ENCODE measurements at regions not wholly inside any gene's neighbourhood (a gene's known extent, or its start where the extent isn't known, plus 50 kb on each side); places are given as distances from the start of the nearest gene placed in this dataset.

DNA sequence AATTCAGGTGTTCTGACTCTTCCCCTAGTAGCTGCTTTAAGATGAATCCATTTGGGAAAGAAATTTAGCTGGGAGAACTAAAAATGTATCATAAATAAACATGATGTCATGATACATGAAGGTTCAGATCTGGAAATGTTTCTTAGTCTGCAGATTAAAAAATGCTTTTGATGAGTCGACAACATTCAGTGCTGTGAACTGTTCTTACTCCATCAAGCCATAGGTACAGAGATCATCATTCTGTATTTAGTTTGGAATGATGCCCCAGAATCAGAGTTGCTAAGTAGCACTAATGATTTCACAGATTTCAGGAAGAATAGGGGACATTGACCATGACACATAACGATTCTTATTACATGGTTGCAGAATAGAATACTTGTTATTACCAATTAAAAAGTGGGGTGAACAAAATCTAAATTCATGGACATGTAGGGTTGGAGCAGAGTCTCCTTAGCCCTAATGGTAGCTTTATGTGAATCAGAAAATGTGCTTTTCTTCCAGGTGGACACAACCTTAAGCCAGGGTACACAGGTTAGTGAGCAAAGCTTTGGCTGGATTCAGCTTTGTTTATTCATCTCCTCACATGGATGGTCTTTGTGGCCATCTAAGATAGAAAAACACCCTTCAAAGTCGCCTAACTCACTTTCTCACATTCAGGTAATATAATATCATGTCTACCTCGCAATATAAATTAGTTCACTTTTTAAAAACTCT is 205.4 kb upstream of the SEL1L start:
- H3K4me1 ChIP-seq (replicated peaks in 1 of 2): no peaks in the 10 kb centered on the region
- H3K27ac ChIP-seq: no peak overlapping the region
- TF ChIP-seq POLR2A (IDR thresholded peaks at IDR 0.05): no peak
- TF ChIP-seq, protein P1, sequence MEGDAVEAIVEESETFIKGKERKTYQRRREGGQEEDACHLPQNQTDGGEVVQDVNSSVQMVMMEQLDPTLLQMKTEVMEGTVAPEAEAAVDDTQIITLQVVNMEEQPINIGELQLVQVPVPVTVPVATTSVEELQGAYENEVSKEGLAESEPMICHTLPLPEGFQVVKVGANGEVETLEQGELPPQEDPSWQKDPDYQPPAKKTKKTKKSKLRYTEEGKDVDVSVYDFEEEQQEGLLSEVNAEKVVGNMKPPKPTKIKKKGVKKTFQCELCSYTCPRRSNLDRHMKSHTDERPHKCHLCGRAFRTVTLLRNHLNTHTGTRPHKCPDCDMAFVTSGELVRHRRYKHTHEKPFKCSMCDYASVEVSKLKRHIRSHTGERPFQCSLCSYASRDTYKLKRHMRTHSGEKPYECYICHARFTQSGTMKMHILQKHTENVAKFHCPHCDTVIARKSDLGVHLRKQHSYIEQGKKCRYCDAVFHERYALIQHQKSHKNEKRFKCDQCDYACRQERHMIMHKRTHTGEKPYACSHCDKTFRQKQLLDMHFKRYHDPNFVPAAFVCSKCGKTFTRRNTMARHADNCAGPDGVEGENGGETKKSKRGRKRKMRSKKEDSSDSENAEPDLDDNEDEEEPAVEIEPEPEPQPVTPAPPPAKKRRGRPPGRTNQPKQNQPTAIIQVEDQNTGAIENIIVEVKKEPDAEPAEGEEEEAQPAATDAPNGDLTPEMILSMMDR (IDR thresholded peaks at IDR 0.05): no peak
- 66 to 81% (median 76%) methylated on average over 4 of the region's 4 CpGs for WGBS, 4 donors
- intact Hi-C loops (cut with DNase I): no loop called here
- no peaks in the 10 kb centered on the region for H3K27me3 ChIP-seq
- no peak for DNase-seq
- H3K36me3 ChIP-seq (replicated peaks in 1 of 2): no peaks in the 10 kb centered on the region
- no peak overlapping the region for H3K4me3 ChIP-seq
- no peaks in the 10 kb centered on the region for H3K9me3 ChIP-seq (replicated peaks in 1 of 3)

- H3K4me1 ChIP-seq (replicated peaks in 1 of 2): no peaks in the 10 kb centered on the region
- intact Hi-C loops (cut with DNase I): no loop called here
Measured at GRCh38 chr14:81743605-81744004, 210.0 kb upstream of the SEL1L start.

DNA sequence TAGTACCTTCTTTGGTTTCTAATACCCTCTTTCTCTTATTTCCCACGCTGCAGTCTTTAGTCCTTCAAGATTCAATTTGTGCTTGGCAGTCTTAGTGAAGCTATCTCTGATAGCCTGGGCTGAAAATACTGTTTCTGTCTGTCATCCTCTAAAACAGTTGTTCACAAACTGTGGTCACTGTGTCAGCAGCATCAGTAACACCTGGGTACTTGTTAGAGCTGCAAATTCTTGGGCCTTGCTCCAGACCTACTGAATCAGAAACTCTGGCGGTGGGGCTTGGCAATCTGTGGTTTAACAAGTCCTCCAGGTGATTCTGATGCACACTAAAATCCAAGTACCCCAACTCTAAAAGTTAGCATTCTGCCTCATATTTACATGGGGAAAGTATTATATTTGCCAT is 217.5 kb upstream of the SEL1L start:
- Histone ChIP-seq H3K4me1 (replicated peaks in 1 of 2) (no peaks in the 10 kb centered on the region), H3K27me3 (no peaks in the 10 kb centered on the region), H3K36me3 (replicated peaks in 1 of 2) (no peaks in the 10 kb centered on the region), H3K27ac (no peak overlapping the region), H3K9me3 (replicated peaks in 1 of 3) (no peaks in the 10 kb centered on the region), H3K4me3 (no peak overlapping the region)
- no peak for DNase-seq
- intact Hi-C loops (cut with DNase I): no loop called here
- WGBS, 4 donors: 75 to 91% (median 86%) methylated on average over 2 of the region's 2 CpGs
- TF ChIP-seq POLR2A (IDR thresholded peaks at IDR 0.05): no peak
- TF ChIP-seq, protein P1 (IDR thresholded peaks at IDR 0.05): no peak

More at GRCh38 chr14:81743605-81744004, 210.0 kb upstream of the SEL1L start:
- DNase-seq: no peak
- WGBS, 4 donors: 78 to 92% (median 82%) methylated on average over 1 of the region's 1 CpG
- Histone ChIP-seq H3K27ac (no peak overlapping the region), H3K27me3 (no peaks in the 10 kb centered on the region), H3K9me3 (replicated peaks in 1 of 3) (no peaks in the 10 kb centered on the region), H3K36me3 (replicated peaks in 1 of 2) (no peaks in the 10 kb centered on the region), H3K4me3 (no peak overlapping the region)
- TF ChIP-seq POLR2A (IDR thresholded peaks at IDR 0.05): no peak
- TF ChIP-seq, protein P1 (IDR thresholded peaks at IDR 0.05): no peak

- H3K4me1 ChIP-seq (replicated peaks in 1 of 2): no peaks in the 10 kb centered on the region
- DNase-seq: no peak
- intact Hi-C loops (cut with DNase I): no loop called here
- no peak overlapping the region for H3K27ac ChIP-seq
- H3K27me3 ChIP-seq: no peaks in the 10 kb centered on the region
- H3K9me3 ChIP-seq (replicated peaks in 1 of 3): no peaks in the 10 kb centered on the region
- WGBS, 4 donors: 69 to 80% (median 72%) methylated on average over 2 of the region's 2 CpGs
- TF ChIP-seq POLR2A (IDR thresholded peaks at IDR 0.05): no peak
- TF ChIP-seq, protein P1 (IDR thresholded peaks at IDR 0.05): no peak
- H3K4me3 ChIP-seq: no peak overlapping the region
- no peaks in the 10 kb centered on the region for H3K36me3 ChIP-seq (replicated peaks in 1 of 2)
Measured at GRCh38 chr14:81759541-81759940, 225.9 kb upstream of the SEL1L start.
